Trophoblast cell (in vitro differentiated cells and primary cell): ENCODE measurements at regions not wholly inside any gene's neighbourhood (a gene's known extent, or its start where the extent isn't known, plus 50 kb on each side); places are given as distances from the start of the nearest gene placed in this dataset.

ENCODE experiments used
- DNase-seq, 2 donors: peaks; one replicate each; pipeline ENCODE4 v3.0.0-alpha.2; 2016
- H2AFZ ChIP-seq: 2 replicates; pipeline ENCODE4 v1.6.1; 2013; ENCODE audit warnings: low read length, moderate library complexity, mild to moderate bottlenecking; ENCODE audit not compliant: insufficient read depth, poor library complexity
- H2AK5ac ChIP-seq: 2 replicates; pipeline ENCODE4 v1.6.1; 2013; ENCODE audit warnings: mild to moderate bottlenecking, low read length
- H2BK120ac ChIP-seq: 2 replicates; pipeline ENCODE4 v1.6.1; 2013; ENCODE audit warnings: low read length, mild to moderate bottlenecking, moderate library complexity; ENCODE audit not compliant: insufficient read depth, poor library complexity
- H2BK12ac ChIP-seq: 2 replicates; pipeline ENCODE4 v1.6.1; 2013; ENCODE audit warnings: mild to moderate bottlenecking, low read length, moderate library complexity
- H2BK5ac ChIP-seq: 2 replicates; pipeline ENCODE4 v1.6.1; 2013; ENCODE audit warnings: low read length, low read depth, moderate library complexity, mild to moderate bottlenecking; ENCODE audit not compliant: poor library complexity
- H3K14ac ChIP-seq: 2 replicates; pipeline ENCODE4 v1.6.1; 2013; ENCODE audit warnings: mild to moderate bottlenecking, low read length
- H3K18ac ChIP-seq: 2 replicates; pipeline ENCODE4 v1.6.1; 2013; ENCODE audit warnings: mild to moderate bottlenecking, low read length
- H3K23ac ChIP-seq: 2 replicates; pipeline ENCODE4 v1.6.1; 2013; ENCODE audit warnings: low read length
- H3K27ac ChIP-seq: 2 replicates; pipeline ENCODE4 v1.5.1; 2013; ENCODE audit warnings: low read depth, mild to moderate bottlenecking, inconsistent platforms, low read length, moderate library complexity
- H3K27me3 ChIP-seq: 2 replicates; pipeline ENCODE4 v1.6.1; 2013; ENCODE audit warnings: inconsistent platforms, mild to moderate bottlenecking, low read length, moderate library complexity; ENCODE audit not compliant: insufficient read depth
- H3K36me3 ChIP-seq, 2 experiments: 1 replicate in 1 of 2; 2 replicates in 1 of 2; pipeline ENCODE4 v1.6.1; 2013; ENCODE audit warnings: low read length in 2 of 2, mild to moderate bottlenecking in 2 of 2, moderate library complexity in 1 of 2; ENCODE audit not compliant: insufficient read depth in 2 of 2, control insufficient read depth in 1 of 2
- H3K4ac ChIP-seq: 2 replicates; pipeline ENCODE4 v1.6.1; 2013; ENCODE audit warnings: low read depth, mild to moderate bottlenecking, low read length, moderate library complexity
- H3K4me1 ChIP-seq, 2 experiments: 1 replicate in 1 of 2; 2 replicates in 1 of 2; pipeline ENCODE4 v1.6.1; 2013; ENCODE audit warnings: low read length in 2 of 2, mild to moderate bottlenecking in 2 of 2, moderate library complexity in 1 of 2; ENCODE audit not compliant: insufficient read depth in 2 of 2, control insufficient read depth in 1 of 2
- H3K4me2 ChIP-seq: 2 replicates; pipeline ENCODE4 v1.6.1; 2013; ENCODE audit warnings: inconsistent platforms, mild to moderate bottlenecking, low read length, moderate library complexity
- H3K4me3 ChIP-seq: 2 replicates; pipeline ENCODE4 v1.5.1; 2013; ENCODE audit warnings: mild to moderate bottlenecking, low read depth, low read length, inconsistent platforms
- H3K79me1 ChIP-seq: one replicate; pipeline ENCODE4 v1.6.1; 2013; ENCODE audit warnings: low read length
- H3K79me2 ChIP-seq: 2 replicates; pipeline ENCODE4 v1.6.1; 2013; ENCODE audit warnings: low read length, mild to moderate bottlenecking; ENCODE audit not compliant: control insufficient read depth, insufficient read depth, poor library complexity
- H3K9ac ChIP-seq: 2 replicates; pipeline ENCODE4 v1.6.1; 2013; ENCODE audit warnings: mild to moderate bottlenecking, low read length
- H3K9me3 ChIP-seq: 2 replicates; pipeline ENCODE4 v1.6.1; 2013; ENCODE audit warnings: low read depth, mild to moderate bottlenecking, control low read depth, inconsistent platforms, low read length; ENCODE audit not compliant: insufficient read depth
- H4K12ac ChIP-seq: 2 replicates; pipeline ENCODE4 v1.6.1; 2013; ENCODE audit warnings: low read depth, mild to moderate bottlenecking, low read length, moderate library complexity
- H4K8ac ChIP-seq: 2 replicates; pipeline ENCODE4 v1.6.1; 2013; ENCODE audit warnings: low read depth, mild to moderate bottlenecking, low read length, moderate library complexity
- H4K91ac ChIP-seq: one replicate; pipeline ENCODE4 v1.6.1; 2013; ENCODE audit warnings: low read depth, mild to moderate bottlenecking, low read length, moderate library complexity
- WGBS: extraction: QIAGEN DNeasy Blood & Tissue Kit; methylation state at CpG from one replicate; pipeline ENCODE4 v1.1.7; 2013; ENCODE audit warnings: missing lambda C conversion rate; ENCODE audit not compliant: insufficient read length, insufficient coverage; ENCODE audit errors: extremely low coverage; 5-methylcytosine and 5-hydroxymethylcytosine counted together

DNA sequence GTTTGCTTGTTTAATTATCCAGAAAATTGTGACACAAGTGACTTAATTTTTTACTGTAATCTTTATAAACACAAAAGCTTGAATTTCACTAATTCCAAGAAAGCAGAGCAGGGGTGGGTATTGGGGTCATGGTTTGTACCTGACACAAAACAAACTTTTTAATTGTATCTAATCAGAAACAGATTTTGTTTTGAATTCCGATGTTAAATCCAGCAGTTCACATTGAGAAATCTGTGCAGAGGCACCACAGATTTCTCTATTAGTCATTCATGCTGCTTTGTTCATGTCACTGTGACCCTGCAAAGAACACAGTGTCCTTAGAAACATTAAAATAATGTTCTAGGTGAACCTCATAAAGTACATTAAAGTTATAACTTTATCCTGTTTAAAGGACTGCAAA is 443.4 kb downstream of the NYAP2 start:
- no peaks in the 10 kb centered on the region for H3K79me2 ChIP-seq
- H2BK120ac ChIP-seq = no peak overlapping the region
- H2AK5ac ChIP-seq = no peak overlapping the region
- no peaks in the 10 kb centered on the region for H3K9me3 ChIP-seq
- no peak overlapping the region for H3K4me2 ChIP-seq
- H4K91ac ChIP-seq = no peak overlapping the region
- no peak overlapping the region for H3K23ac ChIP-seq
- H3K4ac ChIP-seq = no peak overlapping the region
- no peak overlapping the region for H3K9ac ChIP-seq
- H2AFZ ChIP-seq = no peak overlapping the region
- H3K4me1 ChIP-seq = no peaks in the 10 kb centered on the region
- no peak overlapping the region for H2BK12ac ChIP-seq
- no peak overlapping the region for H3K4me3 ChIP-seq
- no peak for DNase-seq
- no peak overlapping the region for H4K12ac ChIP-seq
- WGBS = no CpG with 5 or more reads among the region's 1 CpG
- H3K27ac ChIP-seq = no peak overlapping the region
- no peak overlapping the region for H2BK5ac ChIP-seq
- H3K14ac ChIP-seq = no peak overlapping the region
- H3K27me3 ChIP-seq = no peaks in the 10 kb centered on the region
- no peak overlapping the region for H4K8ac ChIP-seq
- H3K79me1 ChIP-seq = no peaks in the 10 kb centered on the region
- H3K18ac ChIP-seq = no peak overlapping the region
- H3K36me3 ChIP-seq = no peaks in the 10 kb centered on the region

DNA sequence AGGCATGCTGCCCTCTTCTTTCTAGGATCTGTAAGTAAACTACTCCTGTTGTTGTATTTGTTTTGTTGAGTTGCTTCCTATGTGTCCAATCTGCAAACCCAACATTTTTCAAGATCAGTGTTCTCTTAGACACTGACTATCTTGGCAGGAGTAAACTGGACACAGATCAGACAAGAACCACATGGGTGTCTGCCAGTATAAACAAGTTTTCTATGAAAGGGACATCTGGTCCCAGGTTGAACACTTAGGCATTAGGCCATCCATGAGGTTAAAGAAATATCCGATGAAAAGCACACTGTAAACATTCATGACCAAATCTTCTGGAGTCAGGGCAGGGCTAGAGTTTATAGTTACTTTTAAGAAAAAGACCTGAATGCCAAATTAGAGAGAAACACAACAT is 441.8 kb downstream of the NYAP2 start:
- no peak overlapping the region for H2BK5ac ChIP-seq
- no peaks in the 10 kb centered on the region for H3K79me1 ChIP-seq
- no peaks in the 10 kb centered on the region for H3K36me3 ChIP-seq
- no peak overlapping the region for H4K12ac ChIP-seq
- no peak overlapping the region for H2AK5ac ChIP-seq
- no peak overlapping the region for H4K8ac ChIP-seq
- no peak overlapping the region for H3K18ac ChIP-seq
- no peaks in the 10 kb centered on the region for H3K79me2 ChIP-seq
- H2BK120ac ChIP-seq = no peak overlapping the region
- H3K27ac ChIP-seq = no peak overlapping the region
- H2AFZ ChIP-seq = no peak overlapping the region
- no peak for DNase-seq
- H3K4me2 ChIP-seq = no peak overlapping the region
- no peak overlapping the region for H3K4me3 ChIP-seq
- no peak overlapping the region for H2BK12ac ChIP-seq
- H3K27me3 ChIP-seq = no peaks in the 10 kb centered on the region
- no peak overlapping the region for H3K23ac ChIP-seq
- no peak overlapping the region for H3K4ac ChIP-seq
- no CpG with 5 or more reads among the region's 1 CpG for WGBS
- no peaks in the 10 kb centered on the region for H3K9me3 ChIP-seq
- H3K9ac ChIP-seq = peak overlapping the region; percentile 21
- H4K91ac ChIP-seq = no peak overlapping the region
- H3K4me1 ChIP-seq = no peaks in the 10 kb centered on the region
- H3K14ac ChIP-seq = no peak overlapping the region

- H2AK5ac ChIP-seq = no peak overlapping the region
- H3K4me3 ChIP-seq = no peak overlapping the region
- DNase-seq = no peak
- H3K4me1 ChIP-seq = no peaks in the 10 kb centered on the region
- no peaks in the 10 kb centered on the region for H3K36me3 ChIP-seq
- H3K4ac ChIP-seq = no peak overlapping the region
- H4K8ac ChIP-seq = no peak overlapping the region
- H2BK5ac ChIP-seq = no peak overlapping the region
- WGBS = no CpG with 5 or more reads among the region's 1 CpG
- no peaks in the 10 kb centered on the region for H3K79me2 ChIP-seq
- H3K9me3 ChIP-seq = no peaks in the 10 kb centered on the region
- H2BK12ac ChIP-seq = no peak overlapping the region
- H3K4me2 ChIP-seq = no peak overlapping the region
- H3K18ac ChIP-seq = no peak overlapping the region
- no peak overlapping the region for H3K14ac ChIP-seq
- no peaks in the 10 kb centered on the region for H3K27me3 ChIP-seq
- no peak overlapping the region for H2AFZ ChIP-seq
- no peak overlapping the region for H3K27ac ChIP-seq
- no peak overlapping the region for H3K9ac ChIP-seq
- H4K12ac ChIP-seq = no peak overlapping the region
- H3K79me1 ChIP-seq = no peaks in the 10 kb centered on the region
- no peak overlapping the region for H2BK120ac ChIP-seq
- H4K91ac ChIP-seq = no peak overlapping the region
- H3K23ac ChIP-seq = no peak overlapping the region
Measured at GRCh38 chr2:225837328-225837727, 437.8 kb downstream of the NYAP2 start.

GRCh38 chr2:225824748-225825449 is 425.4 kb downstream of the NYAP2 start:
- no peak overlapping the region for H3K4me2 ChIP-seq
- DNase-seq = no peak
- H3K23ac ChIP-seq = no peak overlapping the region
- no peaks in the 10 kb centered on the region for H3K4me1 ChIP-seq
- H3K79me1 ChIP-seq = no peaks in the 10 kb centered on the region
- H2AK5ac ChIP-seq = no peak overlapping the region
- H3K27ac ChIP-seq = no peak overlapping the region
- H3K9ac ChIP-seq = no peak overlapping the region
- no peaks in the 10 kb centered on the region for H3K36me3 ChIP-seq
- no peaks in the 10 kb centered on the region for H3K27me3 ChIP-seq
- H3K79me2 ChIP-seq = no peaks in the 10 kb centered on the region
- no CpG with 5 or more reads among the region's 11 CpGs for WGBS
- H3K4ac ChIP-seq = no peak overlapping the region
- H2BK12ac ChIP-seq = no peak overlapping the region
- H3K4me3 ChIP-seq = no peak overlapping the region
- no peak overlapping the region for H3K18ac ChIP-seq
- no peak overlapping the region for H4K12ac ChIP-seq
- no peak overlapping the region for H2BK5ac ChIP-seq
- no peak overlapping the region for H2AFZ ChIP-seq
- H4K91ac ChIP-seq = no peak overlapping the region
- H3K9me3 ChIP-seq = no peaks in the 10 kb centered on the region
- H3K14ac ChIP-seq = no peak overlapping the region
- H4K8ac ChIP-seq = no peak overlapping the region
- no peak overlapping the region for H2BK120ac ChIP-seq
